ENCODE measurements at regions not wholly inside any gene's neighbourhood (a gene's known extent, or its start where the extent isn't known, plus 50 kb on each side); places are given as distances from the start of the nearest gene placed in this dataset.

DNA sequence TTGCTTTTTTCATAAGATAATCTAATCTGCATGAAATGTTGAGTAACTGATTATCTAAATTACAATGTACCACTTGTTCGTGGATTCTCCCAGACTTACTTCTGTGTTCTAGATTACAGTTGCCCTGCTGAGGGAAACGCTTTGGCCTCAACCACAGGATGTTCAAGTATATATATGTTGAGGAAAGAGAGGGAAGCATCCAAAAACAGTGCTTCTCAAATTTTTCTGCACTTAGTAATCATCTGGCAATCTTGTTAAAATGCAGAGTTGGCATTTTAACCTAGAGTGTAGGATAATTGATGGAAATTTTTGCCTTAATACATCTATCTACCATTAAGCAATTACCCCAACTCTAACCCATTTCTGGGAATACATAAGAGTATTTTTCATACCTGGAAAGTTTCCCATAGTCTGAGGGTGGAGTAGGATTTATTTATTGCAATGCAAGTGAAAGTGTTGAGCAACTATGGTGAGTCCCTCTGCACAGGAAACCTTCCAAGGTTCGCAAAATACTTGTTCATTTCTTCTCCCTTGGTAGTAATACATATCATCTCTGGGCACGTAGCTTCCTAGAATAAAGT is 59.6 kb upstream of the C1GALT1 start:
- DNase-seq: no peak

DNA sequence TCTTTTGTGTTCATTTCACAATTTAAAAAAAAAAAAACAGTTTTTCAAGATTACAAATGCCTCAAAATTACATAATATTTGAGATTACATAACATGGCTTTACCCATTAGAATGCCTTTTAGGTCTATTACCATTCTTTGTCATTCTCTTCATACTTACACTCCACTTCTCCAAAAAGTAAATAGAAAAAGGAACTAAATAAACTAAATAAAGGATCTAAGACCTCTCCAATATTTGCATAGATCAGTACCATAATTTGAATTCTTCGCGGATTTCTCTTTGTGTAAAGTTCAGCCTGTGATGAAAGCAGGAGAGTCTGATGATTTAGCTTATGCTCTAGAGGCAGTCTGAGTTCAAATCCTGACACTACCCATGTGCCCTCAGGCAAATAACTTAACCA is 56.4 kb upstream of the C1GALT1 start:
- no peak for DNase-seq

DNA sequence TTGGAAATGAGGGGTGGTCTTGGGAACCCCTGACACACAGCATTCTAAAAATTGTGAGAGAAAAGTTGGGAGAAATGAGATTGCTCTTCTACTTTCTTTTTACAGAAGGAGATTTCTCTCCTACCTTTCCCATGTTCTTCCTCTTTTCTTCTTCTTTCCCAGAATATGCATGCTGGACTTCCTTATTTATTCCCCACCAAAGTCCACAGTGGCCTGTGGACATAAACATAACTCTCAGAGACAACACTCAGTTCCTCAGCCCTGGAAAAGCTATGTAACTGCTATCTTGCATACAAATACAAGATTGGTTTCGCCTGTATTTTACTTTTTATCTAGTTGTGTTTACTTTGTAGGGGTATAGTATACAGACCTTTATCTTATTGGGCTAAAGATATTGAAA is 54.6 kb upstream of the C1GALT1 start:
- DNase-seq: no peak

DNA sequence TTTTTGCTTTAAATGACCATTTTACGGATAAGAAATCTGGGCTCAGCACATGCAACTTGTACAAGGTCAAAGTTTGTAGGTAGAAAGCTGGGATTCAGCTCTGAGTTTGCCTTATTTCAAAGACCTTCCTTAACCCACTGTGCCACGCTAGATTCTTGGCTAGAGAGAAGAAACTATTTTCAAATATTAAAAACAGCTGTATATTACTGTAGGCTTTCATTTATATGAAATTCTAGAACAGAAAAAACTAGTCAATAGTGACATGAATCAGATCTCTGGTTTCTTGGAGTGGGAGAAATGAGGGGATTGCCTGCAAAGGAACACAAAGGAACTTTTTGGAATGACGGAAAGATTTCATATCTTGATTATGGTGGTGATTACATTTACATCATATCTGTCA is 53.0 kb upstream of the C1GALT1 start:
- DNase-seq: no peak

DNA sequence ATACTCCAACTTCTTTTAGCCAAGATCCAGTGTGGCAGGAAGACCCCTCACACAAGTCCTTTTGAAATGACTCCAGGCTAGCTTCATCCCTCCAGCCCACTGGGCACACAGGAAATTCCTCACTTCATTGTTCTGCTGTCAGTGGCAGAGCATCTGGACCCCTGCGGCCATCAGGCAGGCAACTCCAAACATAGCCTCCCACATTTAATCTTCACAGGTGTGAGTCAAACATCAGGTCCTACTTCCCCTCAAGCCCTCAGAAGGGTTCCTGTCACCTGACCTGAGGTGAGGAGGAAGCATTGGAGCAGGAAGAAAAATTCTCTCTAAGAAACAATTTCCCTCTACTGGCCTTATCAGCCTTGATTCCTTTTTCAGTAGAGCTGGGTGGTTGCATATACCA is 51.1 kb upstream of the C1GALT1 start:
- DNase-seq: no peak

Measured in GDM1 (cell line).